ENCODE measurements at regions not wholly inside any gene's neighbourhood (a gene's known extent, or its start where the extent isn't known, plus 50 kb on each side); places are given as distances from the start of the nearest gene placed in this dataset.

DNA sequence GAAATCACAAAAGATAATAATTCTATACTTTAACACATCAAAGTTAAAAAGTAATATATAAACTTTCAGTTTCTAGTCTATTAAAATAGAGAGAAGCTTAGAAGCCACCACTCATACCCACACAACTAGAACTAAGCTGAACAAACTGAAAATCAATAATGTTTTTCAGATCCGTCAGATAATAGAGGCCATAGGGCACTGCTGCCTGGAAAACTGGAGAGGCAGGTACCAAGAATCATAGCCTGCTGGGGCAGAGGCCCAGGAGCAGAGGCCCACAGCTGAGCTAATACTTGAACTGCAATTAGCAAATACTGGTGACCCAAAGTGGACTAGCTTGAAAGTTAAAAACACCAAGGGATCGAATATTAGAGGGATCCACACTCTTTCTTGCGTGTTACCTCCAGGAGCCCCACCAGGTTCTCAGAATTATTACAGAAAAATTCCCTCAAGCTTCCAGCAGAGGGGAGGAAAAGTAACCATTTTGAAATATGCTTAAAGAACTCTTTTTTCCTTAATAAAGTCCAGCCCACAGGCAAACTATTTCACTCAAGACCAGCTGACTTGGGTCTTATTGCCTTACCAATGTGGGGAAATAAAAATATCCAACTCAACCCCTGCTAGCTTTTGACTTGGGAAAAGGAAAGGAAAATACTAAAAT lies 774.1 kb upstream of the IGFBP3 start:
- H3K9me3 Mint-ChIP-seq (ENCODE audit: unreplicated experiment), result peaks cover 2% of the 10 kb centered on the region
- no peaks in the 10 kb centered on the region for H3K4me1 Mint-ChIP-seq (ENCODE audit: low read depth, unreplicated experiment)
- H3K36me3 Mint-ChIP-seq (ENCODE audit: low read depth, unreplicated experiment), result no peaks in the 10 kb centered on the region
- Histone ChIP-seq H4K20me1 (ENCODE audit: insufficient read depth, low read length) (no peaks in the 10 kb centered on the region), H3K4me3 (ENCODE audit: insufficient read depth, low read depth, low read length) (no peak overlapping the region), H3K9me3 (ENCODE audit: insufficient read depth, low read depth, low read length) (no peaks in the 10 kb centered on the region), H3K4me2 (ENCODE audit: low read length) (no peak overlapping the region), H3K79me2 (ENCODE audit: insufficient read depth, low read length) (no peaks in the 10 kb centered on the region), H3K9ac (ENCODE audit: low read length) (no peak overlapping the region), H3K36me3 (ENCODE audit: insufficient read depth, low read length) (no peaks in the 10 kb centered on the region), H2AFZ (ENCODE audit: low read depth, low read length) (no peak overlapping the region), H3K27me3 (ENCODE audit: insufficient read depth, low read length) (no peaks in the 10 kb centered on the region), H3K27ac (ENCODE audit: low read depth, low read length) (no peak overlapping the region), H3K4me1 (ENCODE audit: insufficient read depth, low read length) (no peaks in the 10 kb centered on the region)
- H3K27ac Mint-ChIP-seq (ENCODE audit: unreplicated experiment), result no peak overlapping the region
- no peak overlapping the region for H3K4me3 Mint-ChIP-seq (ENCODE audit: unreplicated experiment)
- TF ChIP-seq EZH2 (IDR thresholded peaks at IDR 0.05; ENCODE audit: insufficient read depth, low read length), result no peak
- TF ChIP-seq, protein P1, sequence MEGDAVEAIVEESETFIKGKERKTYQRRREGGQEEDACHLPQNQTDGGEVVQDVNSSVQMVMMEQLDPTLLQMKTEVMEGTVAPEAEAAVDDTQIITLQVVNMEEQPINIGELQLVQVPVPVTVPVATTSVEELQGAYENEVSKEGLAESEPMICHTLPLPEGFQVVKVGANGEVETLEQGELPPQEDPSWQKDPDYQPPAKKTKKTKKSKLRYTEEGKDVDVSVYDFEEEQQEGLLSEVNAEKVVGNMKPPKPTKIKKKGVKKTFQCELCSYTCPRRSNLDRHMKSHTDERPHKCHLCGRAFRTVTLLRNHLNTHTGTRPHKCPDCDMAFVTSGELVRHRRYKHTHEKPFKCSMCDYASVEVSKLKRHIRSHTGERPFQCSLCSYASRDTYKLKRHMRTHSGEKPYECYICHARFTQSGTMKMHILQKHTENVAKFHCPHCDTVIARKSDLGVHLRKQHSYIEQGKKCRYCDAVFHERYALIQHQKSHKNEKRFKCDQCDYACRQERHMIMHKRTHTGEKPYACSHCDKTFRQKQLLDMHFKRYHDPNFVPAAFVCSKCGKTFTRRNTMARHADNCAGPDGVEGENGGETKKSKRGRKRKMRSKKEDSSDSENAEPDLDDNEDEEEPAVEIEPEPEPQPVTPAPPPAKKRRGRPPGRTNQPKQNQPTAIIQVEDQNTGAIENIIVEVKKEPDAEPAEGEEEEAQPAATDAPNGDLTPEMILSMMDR (IDR thresholded peaks at IDR 0.05; ENCODE audit: insufficient read depth, low read depth, low read length), result no peak
- H3K27me3 Mint-ChIP-seq (ENCODE audit: low read depth, unreplicated experiment), result no peaks in the 10 kb centered on the region
- FAIRE-seq (no peak), DNase-seq (ENCODE audit: low read depth) (no peak)

DNA sequence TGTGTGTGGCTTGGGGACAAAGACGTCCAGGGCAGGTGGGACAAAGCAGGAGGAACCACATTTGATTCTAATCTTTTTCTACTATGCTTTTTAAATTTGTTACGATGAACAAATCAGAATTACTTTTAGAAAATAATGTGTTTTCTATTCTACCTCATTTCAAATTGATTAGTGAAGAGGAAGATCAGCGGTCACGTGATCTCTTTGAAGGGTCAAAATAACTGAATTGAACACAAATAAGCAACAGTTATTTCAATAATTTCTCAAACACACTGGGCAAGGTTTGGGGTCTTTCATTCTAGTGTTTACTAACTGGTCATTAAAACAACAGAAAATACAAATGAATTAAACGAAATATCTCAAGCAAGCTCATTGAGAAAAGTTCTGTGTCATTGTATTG lies 773.0 kb upstream of the IGFBP3 start:
- Histone ChIP-seq H2AFZ (ENCODE audit: low read depth, low read length) (no peak overlapping the region), H3K79me2 (ENCODE audit: insufficient read depth, low read length) (no peaks in the 10 kb centered on the region), H3K36me3 (ENCODE audit: insufficient read depth, low read length) (no peaks in the 10 kb centered on the region), H3K4me1 (ENCODE audit: insufficient read depth, low read length) (no peaks in the 10 kb centered on the region), H3K27ac (ENCODE audit: low read depth, low read length) (no peak overlapping the region), H3K9ac (ENCODE audit: low read length) (no peak overlapping the region), H3K4me3 (ENCODE audit: insufficient read depth, low read depth, low read length) (no peak overlapping the region), H4K20me1 (ENCODE audit: insufficient read depth, low read length) (no peaks in the 10 kb centered on the region), H3K27me3 (ENCODE audit: insufficient read depth, low read length) (no peaks in the 10 kb centered on the region), H3K4me2 (ENCODE audit: low read length) (no peak overlapping the region), H3K9me3 (ENCODE audit: insufficient read depth, low read depth, low read length) (no peaks in the 10 kb centered on the region)
- no peaks in the 10 kb centered on the region for H3K27me3 Mint-ChIP-seq (ENCODE audit: low read depth, unreplicated experiment)
- peaks cover 2% of the 10 kb centered on the region for H3K9me3 Mint-ChIP-seq (ENCODE audit: unreplicated experiment)
- no peak overlapping the region for H3K4me3 Mint-ChIP-seq (ENCODE audit: unreplicated experiment)
- H3K36me3 Mint-ChIP-seq (ENCODE audit: low read depth, unreplicated experiment), result no peaks in the 10 kb centered on the region
- H3K4me1 Mint-ChIP-seq (ENCODE audit: low read depth, unreplicated experiment), result no peaks in the 10 kb centered on the region
- no peak overlapping the region for H3K27ac Mint-ChIP-seq (ENCODE audit: unreplicated experiment)
- TF ChIP-seq EZH2 (IDR thresholded peaks at IDR 0.05; ENCODE audit: insufficient read depth, low read length), result no peak
- TF ChIP-seq, protein P1 (IDR thresholded peaks at IDR 0.05; ENCODE audit: insufficient read depth, low read depth, low read length), result no peak
- DNase-seq (ENCODE audit: low read depth) (no peak), FAIRE-seq (no peak)

GRCh38 chr7:46687203-46687602 lies 766.1 kb upstream of the IGFBP3 start:
- no peak overlapping the region for H3K27ac Mint-ChIP-seq (ENCODE audit: unreplicated experiment)
- H3K9me3 ChIP-seq (ENCODE audit: insufficient read depth, low read depth, low read length), result no peaks in the 10 kb centered on the region
- no peak overlapping the region for H3K4me3 Mint-ChIP-seq (ENCODE audit: unreplicated experiment)
- no peak overlapping the region for H3K4me2 ChIP-seq (ENCODE audit: low read length)
- H3K27me3 ChIP-seq (ENCODE audit: insufficient read depth, low read length), result no peaks in the 10 kb centered on the region
- H2AFZ ChIP-seq (ENCODE audit: low read depth, low read length), result no peak overlapping the region
- H3K9ac ChIP-seq (ENCODE audit: low read length), result no peak overlapping the region
- FAIRE-seq (no peak), DNase-seq (ENCODE audit: low read depth) (no peak)
- H3K9me3 Mint-ChIP-seq (ENCODE audit: unreplicated experiment), result peaks cover 2% of the 10 kb centered on the region
- H3K4me1 Mint-ChIP-seq (ENCODE audit: low read depth, unreplicated experiment), result peaks cover 17% of the 10 kb centered on the region
- H3K27ac ChIP-seq (ENCODE audit: low read depth, low read length), result no peak overlapping the region
- no peaks in the 10 kb centered on the region for H3K4me1 ChIP-seq (ENCODE audit: insufficient read depth, low read length)
- H3K27me3 Mint-ChIP-seq (ENCODE audit: low read depth, unreplicated experiment), result no peaks in the 10 kb centered on the region
- H3K4me3 ChIP-seq (ENCODE audit: insufficient read depth, low read depth, low read length), result no peak overlapping the region
- H4K20me1 ChIP-seq (ENCODE audit: insufficient read depth, low read length), result no peaks in the 10 kb centered on the region
- no peaks in the 10 kb centered on the region for H3K79me2 ChIP-seq (ENCODE audit: insufficient read depth, low read length)
- H3K36me3 Mint-ChIP-seq (ENCODE audit: low read depth, unreplicated experiment), result no peaks in the 10 kb centered on the region
- no peaks in the 10 kb centered on the region for H3K36me3 ChIP-seq (ENCODE audit: insufficient read depth, low read length)
- TF ChIP-seq EZH2 (IDR thresholded peaks at IDR 0.05; ENCODE audit: insufficient read depth, low read length), result no peak
- TF ChIP-seq, protein P1 (IDR thresholded peaks at IDR 0.05; ENCODE audit: insufficient read depth, low read depth, low read length), result no peak
